ENCODE measurements at regions not wholly inside any gene's neighbourhood (a gene's known extent, or its start where the extent isn't known, plus 50 kb on each side); places are given as distances from the start of the nearest gene placed in this dataset.

DNA sequence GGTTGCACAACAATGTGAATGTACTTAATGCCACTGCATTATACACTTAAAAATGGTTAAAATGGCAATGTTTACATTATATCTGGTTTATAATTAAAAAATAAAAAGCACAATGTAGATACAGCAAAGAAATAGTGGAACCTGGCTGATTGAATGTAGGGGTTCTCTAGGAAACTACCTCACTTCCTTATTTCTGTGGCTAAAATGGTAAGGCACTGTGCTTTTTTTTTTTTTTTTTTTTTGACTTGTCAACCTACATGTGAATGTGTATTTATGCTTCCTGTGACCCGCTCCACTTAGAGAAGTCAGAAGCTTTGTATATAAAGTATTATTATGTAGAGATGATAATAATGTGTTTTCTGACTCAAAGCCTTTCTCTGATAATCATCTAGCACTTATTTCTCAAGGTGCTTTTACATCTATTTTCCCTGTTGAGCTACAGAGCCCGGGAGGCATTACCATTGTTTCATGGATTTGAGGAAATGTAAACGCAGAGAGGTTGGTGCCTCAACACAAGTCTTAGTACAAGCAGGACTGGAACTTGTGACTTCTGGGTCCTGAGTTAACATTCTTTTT lies 55.0 kb downstream of the SOX4 start:
- in situ Hi-C loops (cut with HindIII; ENCODE audit: low sequenced_read_pairs), result no loop called here

DNA sequence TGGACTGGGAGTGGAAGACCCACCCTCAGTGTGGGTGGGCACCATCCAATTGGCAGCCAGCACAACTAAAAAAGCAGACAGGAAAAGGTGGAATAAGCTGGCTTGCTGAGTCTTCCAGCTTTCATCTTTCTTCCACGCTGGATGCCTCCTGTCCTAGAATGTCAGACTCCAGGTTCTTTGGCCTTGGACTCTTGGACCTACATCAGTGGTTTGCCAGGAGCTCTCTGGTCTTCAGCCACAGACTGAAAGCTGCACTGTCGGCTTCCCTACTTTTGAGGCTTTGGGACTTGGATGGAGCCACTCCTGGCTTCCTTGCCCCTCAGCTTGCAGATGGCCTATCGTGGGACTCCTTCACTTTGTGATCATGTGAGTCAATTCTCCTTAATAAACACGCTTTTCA lies 59.8 kb downstream of the SOX4 start:
- in situ Hi-C loops (cut with HindIII; ENCODE audit: low sequenced_read_pairs), result no loop called here

GRCh38 chr6:21653905-21654304 lies 60.4 kb downstream of the SOX4 start:
- in situ Hi-C loops (cut with HindIII; ENCODE audit: low sequenced_read_pairs), result no loop called here

DNA sequence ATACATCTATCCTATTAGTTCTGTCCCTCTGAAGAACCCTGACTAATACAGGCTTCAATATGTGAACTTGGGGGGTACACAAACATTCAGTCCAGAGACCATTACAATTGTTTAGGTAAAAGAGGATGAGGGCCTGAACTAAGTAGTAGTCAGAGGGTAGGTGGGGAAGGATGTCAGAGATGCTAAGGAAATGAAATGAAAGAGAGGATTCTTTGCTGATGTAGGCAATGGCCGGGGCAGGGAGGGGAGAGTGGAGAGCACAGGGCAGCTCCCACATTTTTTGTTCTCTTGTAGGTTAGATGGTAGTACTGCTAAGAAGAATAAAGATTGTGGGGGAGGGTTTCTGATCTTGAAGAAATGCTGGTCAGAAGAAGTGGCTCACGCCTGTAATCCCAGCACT lies 60.8 kb downstream of the SOX4 start:
- in situ Hi-C loops (cut with HindIII; ENCODE audit: low sequenced_read_pairs), result no loop called here

DNA sequence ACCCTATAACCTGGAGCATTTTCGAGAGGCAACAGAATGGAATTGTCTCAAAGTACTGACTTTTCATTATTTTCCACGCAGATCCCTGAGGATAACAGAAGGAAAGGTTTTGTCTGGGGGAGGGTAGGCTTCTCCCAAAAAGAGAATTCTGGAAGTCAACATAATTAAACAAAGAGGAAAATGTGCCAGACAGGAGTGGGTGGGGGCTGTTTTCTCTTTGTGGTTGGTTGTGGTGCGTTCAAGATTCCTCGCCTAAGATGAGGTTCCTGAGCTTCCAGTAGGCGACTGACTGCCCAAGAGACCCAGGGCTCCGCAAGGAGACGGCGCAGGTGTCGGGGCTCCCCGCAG lies 70.4 kb downstream of the SOX4 start:
- in situ Hi-C loops (cut with HindIII; ENCODE audit: low sequenced_read_pairs), result no loop called here

GRCh38 chr6:21664314-21665109 lies 71.0 kb downstream of the SOX4 start:
- in situ Hi-C loops (cut with HindIII; ENCODE audit: low sequenced_read_pairs), result no loop called here

- in situ Hi-C loops (cut with HindIII; ENCODE audit: low sequenced_read_pairs), result no loop called here
Measured at GRCh38 chr6:21665110-21665391, 71.5 kb downstream of the SOX4 start.

- in situ Hi-C loops (cut with HindIII; ENCODE audit: low sequenced_read_pairs), result no loop called here
Measured at GRCh38 chr6:21665392-21666200, 72.0 kb downstream of the SOX4 start.

DNA sequence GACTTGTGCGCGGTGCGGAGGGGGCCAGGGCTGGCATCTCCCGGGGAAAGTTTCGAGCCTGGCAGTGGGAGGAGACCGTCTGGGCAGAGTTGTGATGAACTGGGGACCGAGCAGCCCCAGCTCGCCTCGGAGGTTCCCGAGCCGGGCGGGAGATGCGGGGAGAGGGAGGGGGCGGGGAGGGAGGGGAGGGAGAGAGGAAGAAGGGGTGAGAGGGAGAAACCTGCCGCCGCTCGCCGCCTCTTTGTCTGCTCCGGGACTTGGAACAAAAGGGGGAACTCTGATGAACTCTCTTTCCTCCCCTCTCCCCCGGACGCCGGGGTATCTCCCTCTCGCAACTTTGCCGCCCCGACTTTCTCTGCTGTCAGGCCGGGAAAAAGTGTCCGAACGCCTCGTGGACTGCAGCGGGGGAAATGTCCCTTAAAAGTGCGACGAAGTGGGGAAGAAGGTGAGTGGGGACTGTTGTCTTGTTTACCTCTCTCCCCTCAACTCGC lies 72.7 kb downstream of the SOX4 start:
- in situ Hi-C loops (cut with HindIII; ENCODE audit: low sequenced_read_pairs), result no loop called here

- in situ Hi-C loops (cut with HindIII; ENCODE audit: low sequenced_read_pairs), result no loop called here
Measured at GRCh38 chr6:21666853-21667681, 73.5 kb downstream of the SOX4 start.

- in situ Hi-C loops (cut with HindIII; ENCODE audit: low sequenced_read_pairs), result no loop called here
Measured at GRCh38 chr6:21668795-21669194, 75.2 kb downstream of the SOX4 start.

- in situ Hi-C loops (cut with HindIII; ENCODE audit: low sequenced_read_pairs), result no loop called here
Measured at GRCh38 chr6:21676769-21677168, 83.2 kb downstream of the SOX4 start.

DNA sequence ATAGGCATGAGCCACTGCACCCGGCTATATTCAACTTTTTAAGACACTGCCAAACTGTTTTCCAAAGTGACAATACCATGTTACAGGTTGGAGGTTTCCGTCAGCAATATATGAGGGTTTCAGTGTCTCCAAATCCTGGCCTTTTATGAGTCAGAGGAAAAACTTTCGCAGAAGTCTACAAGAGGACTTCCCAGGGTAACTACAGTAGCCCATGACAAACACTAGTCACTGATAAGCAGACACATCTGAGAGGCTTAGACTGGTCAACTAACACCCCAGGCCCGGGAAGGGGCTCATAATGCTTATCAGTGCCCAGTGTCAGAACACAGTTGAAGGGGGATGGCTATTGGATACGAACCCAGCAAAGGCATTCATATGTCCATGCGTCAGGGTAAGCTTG lies 85.4 kb downstream of the SOX4 start:
- in situ Hi-C loops (cut with HindIII; ENCODE audit: low sequenced_read_pairs), result no loop called here

DNA sequence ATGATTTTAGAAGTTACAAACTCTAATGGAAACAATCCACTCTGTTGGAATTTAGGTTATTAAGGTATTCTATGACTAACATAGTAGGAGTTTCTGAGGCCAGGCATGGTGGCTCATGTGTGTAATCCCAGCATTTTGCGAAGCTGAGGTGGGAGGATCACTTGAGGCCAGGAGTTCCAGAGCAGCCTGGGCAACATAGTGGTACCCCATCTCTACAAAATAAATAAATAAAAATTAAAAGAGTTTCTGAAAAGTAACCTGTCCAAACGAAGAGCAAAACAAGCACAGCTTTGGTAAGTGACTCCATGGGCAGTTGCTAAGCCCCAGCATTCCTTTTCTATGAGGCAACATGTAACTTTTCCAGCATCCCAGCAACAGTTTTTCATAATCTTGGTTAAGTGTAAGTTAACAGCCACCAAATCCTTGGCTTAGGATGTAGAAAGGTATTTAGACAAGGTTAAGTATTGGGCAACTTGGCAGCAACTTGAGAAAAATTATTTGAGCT lies 86.3 kb downstream of the SOX4 start:
- in situ Hi-C loops (cut with HindIII; ENCODE audit: low sequenced_read_pairs), result no loop called here

GRCh38 chr6:21680611-21681010 lies 87.1 kb downstream of the SOX4 start:
- in situ Hi-C loops (cut with HindIII; ENCODE audit: low sequenced_read_pairs), result no loop called here

- in situ Hi-C loops (cut with HindIII; ENCODE audit: low sequenced_read_pairs), result no loop called here
Measured at GRCh38 chr6:21690489-21690888, 96.9 kb downstream of the SOX4 start.

GRCh38 chr6:21691685-21692346 lies 98.3 kb downstream of the SOX4 start:
- in situ Hi-C loops (cut with HindIII; ENCODE audit: low sequenced_read_pairs), result no loop called here

DNA sequence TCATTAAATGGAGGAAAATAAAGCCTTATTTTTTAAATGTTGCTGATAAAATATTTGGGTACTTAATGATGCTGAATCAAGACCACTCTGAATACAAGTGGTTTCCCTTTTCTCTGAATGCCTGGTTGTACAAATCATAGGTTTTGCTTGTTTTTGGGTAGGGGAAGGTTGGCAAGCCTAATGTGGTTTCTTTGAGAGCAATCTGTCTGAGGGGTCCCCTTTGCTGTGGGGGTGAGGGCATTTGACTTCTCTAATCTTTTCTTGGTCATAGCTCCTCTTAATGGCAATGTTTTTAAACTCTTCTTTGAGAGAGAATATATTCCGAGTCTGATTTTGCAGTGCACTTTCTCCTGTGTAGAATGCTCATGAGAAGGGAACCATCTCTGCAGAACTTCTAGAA lies 99.2 kb downstream of the SOX4 start:
- in situ Hi-C loops (cut with HindIII; ENCODE audit: low sequenced_read_pairs), result no loop called here

DNA sequence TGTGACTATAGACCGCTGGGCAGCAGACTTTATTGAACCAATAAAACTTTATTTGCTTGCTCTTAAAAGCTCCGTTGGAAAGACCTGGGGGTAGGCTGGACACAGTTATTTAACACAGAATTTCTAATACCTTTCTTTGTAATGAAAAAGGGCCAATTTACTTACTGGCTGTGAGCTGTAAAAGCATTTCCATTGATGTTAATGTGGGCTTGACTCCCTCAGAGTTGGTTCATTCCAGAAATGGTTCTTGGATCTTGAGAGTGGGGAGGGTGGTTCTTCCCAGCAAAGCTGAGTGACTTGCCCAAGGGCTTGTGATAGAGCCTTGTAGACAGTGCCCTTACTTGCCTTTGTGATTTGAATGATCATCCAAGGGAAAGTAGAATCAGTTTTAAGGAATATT lies 100.6 kb downstream of the SOX4 start:
- in situ Hi-C loops (cut with HindIII; ENCODE audit: low sequenced_read_pairs), result no loop called here

GRCh38 chr6:21707524-21708319 lies 114.2 kb downstream of the SOX4 start:
- in situ Hi-C loops (cut with HindIII; ENCODE audit: low sequenced_read_pairs), result no loop called here

Measured in endothelial cell of hepatic sinusoid (primary cell).